Spleen (tissue), 7 donors: ENCODE measurements at regions not wholly inside any gene's neighbourhood (a gene's known extent, or its start where the extent isn't known, plus 50 kb on each side); places are given as distances from the start of the nearest gene placed in this dataset.

ENCODE experiments used
- CTCF ChIP-seq, 11 experiments: fragments of 200-600 bp in 7 of 11; fragments of 450-650 bp in 4 of 11; sonication (generic) in 4 of 11; IDR thresholded peaks in 8 of 11; conservative IDR thresholded peaks in 3 of 11; 1 replicate in 7 of 11; 2 replicates in 4 of 11; pipeline versions ENCODE4 v1.4.0 to v1.8.0; 2016 to 2021; ENCODE audit warnings: antibody characterized with exemption in 11 of 11, inconsistent platforms in 4 of 11, mild to moderate bottlenecking in 1 of 11
- POLR2AphosphoS5 ChIP-seq, 3 donors: sonication (generic); formaldehyde crosslinking; IDR thresholded peaks; one replicate each; pipeline ENCODE4 v1.5.1; 2017; ENCODE audit warnings: antibody characterized with exemption in 3 of 3
- donor health status: DM: no; HTN: no; CAD: no; lungs with moderate emphysema.
- donor health status: DM: no; HTN: no; CAD: no.
- donor health status: DM: no; HTN: no; CAD: no.

DNA sequence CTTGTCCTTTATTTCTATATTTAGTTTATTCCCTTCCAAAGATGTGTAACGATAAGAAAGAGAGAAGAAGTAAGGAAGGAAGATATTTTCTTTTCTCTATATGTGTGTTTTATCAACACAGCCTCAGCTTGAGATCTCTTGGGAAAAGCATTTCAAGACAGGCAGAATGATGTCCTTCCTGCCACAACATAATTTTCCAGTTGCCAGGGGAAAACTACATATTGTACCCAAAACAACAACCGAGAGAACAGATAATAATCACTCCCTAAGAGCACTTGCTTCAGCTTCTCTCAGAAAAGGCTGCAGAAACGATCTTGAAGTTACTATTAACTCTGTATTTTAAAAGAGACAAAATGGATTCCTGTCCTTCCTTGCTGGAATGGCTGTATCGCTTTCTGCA is 151.4 kb upstream of the ITGB1 start:
- TF ChIP-seq CTCF (IDR thresholded peaks at IDR 0.05 in 8 of 11, conservative IDR thresholded peaks at IDR 0.05 in 3 of 11) (no peak), POLR2AphosphoS5 (IDR thresholded peaks at IDR 0.05) (no peak)
